ENCODE measurements at regions not wholly inside any gene's neighbourhood (a gene's known extent, or its start where the extent isn't known, plus 50 kb on each side); places are given as distances from the start of the nearest gene placed in this dataset.

GRCh38 chr3:10602271-10602670, 96.9 kb upstream of the ATP2B2 start:
- H3K36me3 ChIP-seq (ENCODE audit: low read length) = no peaks in the 10 kb centered on the region
- no peaks in the 10 kb centered on the region for H3K27me3 ChIP-seq (ENCODE audit: low read length)
- H3K4me2 ChIP-seq (ENCODE audit: low read depth, low read length, poor library complexity, severe bottlenecking) = no peak overlapping the region
- TF ChIP-seq CTCF (IDR thresholded peaks at IDR 0.05; ENCODE audit: insufficient read depth, low read length, poor library complexity, severe bottlenecking) = no peak
- no peak for TF ChIP-seq EZH2phosphoT487 (conservative IDR thresholded peaks at IDR 0.05; ENCODE audit: low read length)
- H3K4me3 ChIP-seq (ENCODE audit: insufficient read depth, low read length, poor library complexity, severe bottlenecking) = no peak overlapping the region
- no peak overlapping the region for H3K27ac ChIP-seq (ENCODE audit: low read depth, low read length)
- no peak overlapping the region for H3K9ac ChIP-seq (ENCODE audit: low read length)
- no peaks in the 10 kb centered on the region for H4K20me1 ChIP-seq (ENCODE audit: low read depth, low read length)
- H2AFZ ChIP-seq (ENCODE audit: low read depth, low read length, severe bottlenecking) = no peak overlapping the region
- H3F3A ChIP-seq (ENCODE audit: insufficient read depth) = no peaks in the 10 kb centered on the region
- H3K9me3 ChIP-seq (ENCODE audit: insufficient read depth, low read length) = no peaks in the 10 kb centered on the region
- no peaks in the 10 kb centered on the region for H3K9me2 ChIP-seq (replicated peaks; ENCODE audit: insufficient read depth, low read length)
- H3K79me2 ChIP-seq (ENCODE audit: insufficient read depth, low read length) = no peaks in the 10 kb centered on the region

- Histone ChIP-seq H3K36me3 (ENCODE audit: low read length) (no peaks in the 10 kb centered on the region), H3K79me2 (ENCODE audit: insufficient read depth, low read length) (no peaks in the 10 kb centered on the region), H3K9ac (ENCODE audit: low read length) (no peak overlapping the region), H2AFZ (ENCODE audit: low read depth, low read length, severe bottlenecking) (no peak overlapping the region), H3K27me3 (ENCODE audit: low read length) (no peaks in the 10 kb centered on the region), H3F3A (ENCODE audit: insufficient read depth) (no peaks in the 10 kb centered on the region), H3K9me2 (replicated peaks; ENCODE audit: insufficient read depth, low read length) (no peaks in the 10 kb centered on the region), H4K20me1 (ENCODE audit: low read depth, low read length) (no peaks in the 10 kb centered on the region), H3K9me3 (ENCODE audit: insufficient read depth, low read length) (no peaks in the 10 kb centered on the region), H3K4me2 (ENCODE audit: low read depth, low read length, poor library complexity, severe bottlenecking) (no peak overlapping the region), H3K4me3 (ENCODE audit: insufficient read depth, low read length, poor library complexity, severe bottlenecking) (no peak overlapping the region), H3K27ac (ENCODE audit: low read depth, low read length) (no peak overlapping the region)
- TF ChIP-seq EZH2phosphoT487 (conservative IDR thresholded peaks at IDR 0.05; ENCODE audit: low read length) = no peak
- no peak for TF ChIP-seq CTCF (IDR thresholded peaks at IDR 0.05; ENCODE audit: insufficient read depth, low read length, poor library complexity, severe bottlenecking)
These were observed 97.7 kb upstream of the ATP2B2 start for GRCh38 chr3:10602769-10603768.

- Histone ChIP-seq H3K9me3 (ENCODE audit: insufficient read depth, low read length) (no peaks in the 10 kb centered on the region), H3K4me3 (ENCODE audit: insufficient read depth, low read length, poor library complexity, severe bottlenecking) (no peak overlapping the region), H3K9ac (ENCODE audit: low read length) (no peak overlapping the region), H3K27ac (ENCODE audit: low read depth, low read length) (no peak overlapping the region), H3K9me2 (replicated peaks; ENCODE audit: insufficient read depth, low read length) (no peaks in the 10 kb centered on the region), H3K4me2 (ENCODE audit: low read depth, low read length, poor library complexity, severe bottlenecking) (no peak overlapping the region), H2AFZ (ENCODE audit: low read depth, low read length, severe bottlenecking) (no peak overlapping the region), H3K79me2 (ENCODE audit: insufficient read depth, low read length) (no peaks in the 10 kb centered on the region), H3K36me3 (ENCODE audit: low read length) (no peaks in the 10 kb centered on the region), H3K27me3 (ENCODE audit: low read length) (peaks cover 4% of the 10 kb centered on the region; the same call in 1 of the 2 replicates), H3F3A (ENCODE audit: insufficient read depth) (no peaks in the 10 kb centered on the region), H4K20me1 (ENCODE audit: low read depth, low read length) (no peaks in the 10 kb centered on the region)
- TF ChIP-seq EZH2phosphoT487 (conservative IDR thresholded peaks at IDR 0.05; ENCODE audit: low read length) = no peak
- TF ChIP-seq CTCF (IDR thresholded peaks at IDR 0.05; ENCODE audit: insufficient read depth, low read length, poor library complexity, severe bottlenecking) = no peak
These were observed 103.7 kb upstream of the ATP2B2 start for GRCh38 chr3:10609134-10609533.

Data from SU-DHL-6 (cell line).